RWPE1 (cell line): ENCODE measurements at regions not wholly inside any gene's neighbourhood (a gene's known extent, or its start where the extent isn't known, plus 50 kb on each side); places are given as distances from the start of the nearest gene placed in this dataset.
A peak's percentile ranks its signal among the peaks of the same experiment; 100 is the strongest.

Experiments used
- CTCF ChIA-PET: fragments of 350-600 bp; sonication (Branson Sonifier 250); formaldehyde crosslinking; extraction: SDS; loops from one replicate; lab custom pipeline; 2021; lab: Yijun Ruan, JAX
- POLR2A ChIA-PET: fragments of 400-600 bp; formaldehyde crosslinking; extraction: SDS; loops from one replicate; lab custom pipeline; 2020; ENCODE audit warnings: antibody characterized with exemption; ENCODE audit not compliant: low non-redundant PET; lab: Yijun Ruan, JAX
- DNase-seq: peaks from one replicate; pipeline ENCODE4 v3.0.0; 2012; ENCODE audit warnings: low spot score
- H3K27ac ChIP-seq: fragments of 450-650 bp; 2 replicates; pipeline ENCODE4 v1.5.1; 2017
- TF ChIP-seq, protein P1 (sequence below): fragments of 450-650 bp; conservative IDR thresholded peaks from 2 replicates; pipeline ENCODE4 v1.5.1; 2017; ENCODE audit warnings: low read depth, mild to moderate bottlenecking

DNA sequence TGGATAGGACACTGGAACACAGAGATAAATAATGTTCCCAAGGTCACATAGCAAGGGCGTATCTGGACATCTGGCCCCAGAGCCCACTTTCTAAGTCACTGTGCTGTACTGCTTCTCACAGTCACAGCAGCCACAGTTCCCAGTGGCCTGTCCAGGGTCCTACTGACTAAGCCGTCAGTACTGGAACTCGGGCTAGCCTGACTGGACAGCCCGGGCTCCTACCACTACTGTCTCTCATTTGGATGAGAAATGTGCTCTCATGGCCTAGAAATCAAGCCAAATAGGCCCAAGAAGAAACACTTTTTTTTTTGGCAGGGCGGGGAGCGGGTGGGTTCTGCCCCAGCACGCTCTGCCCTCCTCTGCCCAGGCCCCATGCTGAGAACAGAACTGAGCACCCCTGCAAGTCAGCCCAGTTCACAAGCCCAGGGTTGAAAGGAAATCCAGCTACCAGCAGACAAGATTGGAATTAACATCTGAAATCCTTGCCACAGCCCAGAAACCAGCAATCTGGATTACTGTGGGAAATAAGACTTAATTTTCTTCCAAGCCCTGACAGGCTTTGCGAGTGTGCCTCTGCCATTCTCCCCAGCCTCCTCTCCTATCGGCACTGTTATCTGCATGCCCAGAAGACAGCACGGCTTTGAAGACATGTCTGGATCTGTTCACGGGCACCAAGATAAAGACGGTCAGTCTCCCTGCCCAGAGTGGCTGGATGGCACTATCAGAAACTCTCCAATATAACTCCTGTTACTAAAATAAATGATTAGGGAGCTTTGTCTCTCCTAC, 182.9 kb upstream of the NCAM1 start:
- no peak overlapping the region; the same call in 1 of the 2 replicates for H3K27ac ChIP-seq
- DNase-seq, result no peak
- TF ChIP-seq, protein P1, sequence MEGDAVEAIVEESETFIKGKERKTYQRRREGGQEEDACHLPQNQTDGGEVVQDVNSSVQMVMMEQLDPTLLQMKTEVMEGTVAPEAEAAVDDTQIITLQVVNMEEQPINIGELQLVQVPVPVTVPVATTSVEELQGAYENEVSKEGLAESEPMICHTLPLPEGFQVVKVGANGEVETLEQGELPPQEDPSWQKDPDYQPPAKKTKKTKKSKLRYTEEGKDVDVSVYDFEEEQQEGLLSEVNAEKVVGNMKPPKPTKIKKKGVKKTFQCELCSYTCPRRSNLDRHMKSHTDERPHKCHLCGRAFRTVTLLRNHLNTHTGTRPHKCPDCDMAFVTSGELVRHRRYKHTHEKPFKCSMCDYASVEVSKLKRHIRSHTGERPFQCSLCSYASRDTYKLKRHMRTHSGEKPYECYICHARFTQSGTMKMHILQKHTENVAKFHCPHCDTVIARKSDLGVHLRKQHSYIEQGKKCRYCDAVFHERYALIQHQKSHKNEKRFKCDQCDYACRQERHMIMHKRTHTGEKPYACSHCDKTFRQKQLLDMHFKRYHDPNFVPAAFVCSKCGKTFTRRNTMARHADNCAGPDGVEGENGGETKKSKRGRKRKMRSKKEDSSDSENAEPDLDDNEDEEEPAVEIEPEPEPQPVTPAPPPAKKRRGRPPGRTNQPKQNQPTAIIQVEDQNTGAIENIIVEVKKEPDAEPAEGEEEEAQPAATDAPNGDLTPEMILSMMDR, result no peak
- ChIA-PET CTCF (interaction anchor here (0.6 kb wide), 1 partner anchor 303 kb away, joined by 4 read pairs; no protein-coding TSS in a partner anchor), POLR2A (no interaction called here)

DNA sequence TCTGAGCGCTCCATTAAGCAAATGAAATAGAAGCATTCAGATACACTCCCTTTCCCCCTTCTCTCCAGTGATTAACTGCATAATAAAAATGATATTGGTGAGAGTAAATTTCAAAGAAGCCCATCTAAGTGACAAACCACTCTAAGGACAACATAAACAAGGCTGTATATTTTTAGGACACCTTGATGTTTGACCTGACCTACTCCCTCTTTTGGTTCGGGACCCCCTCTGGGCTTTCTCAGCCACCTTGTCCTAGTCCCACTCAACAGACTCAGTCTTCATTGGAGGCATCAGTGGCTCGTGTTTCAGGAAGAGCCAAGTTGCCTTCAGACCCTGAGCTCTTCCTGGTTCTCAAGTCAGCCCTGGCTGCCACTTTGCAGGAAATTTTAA, 182.3 kb upstream of the NCAM1 start:
- H3K27ac ChIP-seq, result no peak overlapping the region
- TF ChIP-seq, protein P1, result no peak
- no peak for DNase-seq
- CTCF ChIA-PET, result no interaction called here
- POLR2A ChIA-PET, result no interaction called here

DNA sequence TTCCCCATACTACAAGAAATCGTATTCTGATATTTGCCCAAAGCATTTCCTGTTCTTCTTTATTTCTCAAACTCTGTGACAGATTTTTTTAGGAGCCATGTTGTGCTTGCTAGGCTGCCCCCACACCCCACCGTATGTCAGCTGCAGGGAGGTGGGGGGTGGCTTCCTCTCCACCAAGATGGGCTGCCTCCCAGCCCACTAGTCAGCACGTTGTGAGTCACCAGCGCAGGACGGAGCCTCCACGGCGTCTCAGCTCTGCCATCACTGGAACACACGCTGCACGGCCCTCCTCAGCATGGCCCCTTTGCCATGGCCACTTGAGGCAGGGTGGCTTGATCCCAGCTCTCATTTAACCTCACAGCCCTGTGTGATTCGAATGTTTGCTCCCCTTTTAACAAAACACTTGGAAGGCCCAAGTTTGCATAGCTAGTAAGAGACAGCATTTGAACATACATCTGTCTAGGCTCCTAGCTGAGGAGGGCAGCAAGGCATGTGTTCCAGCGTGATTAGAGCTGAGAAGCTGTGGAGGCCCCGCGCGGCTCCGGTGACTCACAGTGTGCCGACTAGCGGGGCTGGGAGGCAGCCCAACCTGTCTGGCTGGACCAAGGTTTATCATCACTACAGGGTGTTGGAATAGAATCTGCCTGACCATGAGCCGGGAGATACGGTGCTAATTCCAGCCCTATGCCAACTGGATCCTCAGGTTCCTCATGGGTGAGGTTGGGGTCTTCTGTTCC, 180.7 kb upstream of the NCAM1 start:
- peak; percentile 76 for DNase-seq
- POLR2A ChIA-PET, result no interaction called here
- CTCF ChIA-PET, result interaction anchor here (0.6 kb wide), 1 partner anchor 509 kb away, joined by 3 read pairs; no protein-coding TSS in a partner anchor
- H3K27ac ChIP-seq, result no peak overlapping the region
- TF ChIP-seq, protein P1, result no peak

DNA sequence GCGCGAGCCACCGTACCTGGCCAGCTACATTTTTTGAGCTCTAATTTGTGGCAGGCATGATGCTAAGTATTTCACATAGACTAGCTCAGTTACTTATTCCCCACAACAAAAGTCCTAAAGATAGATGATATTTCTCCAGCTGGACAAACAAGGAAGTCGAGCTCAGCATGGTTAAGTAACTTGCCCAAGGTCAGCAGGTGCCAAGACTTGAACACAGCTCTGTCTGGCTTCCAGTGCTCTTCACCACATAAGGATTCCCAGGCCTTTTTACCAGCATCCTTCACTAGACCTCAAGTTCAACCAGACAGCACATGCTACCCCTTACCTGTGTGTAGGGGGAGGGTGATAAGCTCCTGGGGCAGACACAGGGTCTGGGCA, 177.3 kb upstream of the NCAM1 start:
- no peak for DNase-seq
- POLR2A ChIA-PET, result no interaction called here
- TF ChIP-seq, protein P1, result no peak
- no peak overlapping the region for H3K27ac ChIP-seq
- CTCF ChIA-PET, result interaction anchor here (0.6 to 1.4 kb wide), 3 partner anchors 196 to 506 kb away, joined by 3 to 4 read pairs (median 4); no protein-coding TSS in a partner anchor

DNA sequence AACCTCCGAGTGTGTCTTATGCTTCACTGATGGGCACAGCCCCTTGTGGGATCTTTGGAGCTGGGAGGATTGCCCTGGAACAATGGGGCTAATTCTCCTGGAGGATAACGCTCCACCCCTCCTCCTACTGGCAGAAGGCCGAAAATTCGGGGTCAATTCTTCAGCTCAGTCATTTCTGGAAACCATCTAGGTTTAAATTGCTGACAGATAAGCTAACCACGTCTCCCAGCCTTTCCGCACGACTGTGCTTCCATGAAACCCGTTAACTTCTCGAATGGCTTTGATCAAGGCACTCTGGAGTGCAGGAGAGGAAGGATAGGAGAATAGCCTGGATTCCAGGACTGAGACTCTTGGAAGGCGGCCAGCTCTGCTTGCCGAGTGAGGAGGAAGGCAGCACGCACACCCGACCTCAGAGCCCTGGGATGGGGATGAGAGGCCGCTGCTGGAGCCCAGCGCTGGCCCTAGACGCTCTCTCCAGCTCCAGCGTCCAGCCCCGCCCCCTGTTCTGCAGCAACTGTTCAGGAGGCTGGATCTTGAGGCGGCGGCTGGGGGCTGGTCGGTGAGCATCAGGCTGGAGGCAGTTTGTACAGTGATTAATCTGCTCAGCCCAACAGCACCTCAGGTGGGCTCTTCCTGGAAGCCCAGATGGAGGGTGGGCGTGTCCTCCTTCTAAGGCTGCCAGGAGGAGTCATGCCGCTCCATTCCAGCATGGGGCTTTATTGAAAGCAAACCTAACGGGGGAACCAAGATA, 176.7 kb upstream of the NCAM1 start:
- no peak for DNase-seq
- CTCF ChIA-PET, result interaction anchor here (0.8 kb wide), 1 partner anchor 506 kb away, joined by 4 read pairs; no protein-coding TSS in a partner anchor
- TF ChIP-seq, protein P1, result no peak
- H3K27ac ChIP-seq, result no peak overlapping the region
- POLR2A ChIA-PET, result no interaction called here

DNA sequence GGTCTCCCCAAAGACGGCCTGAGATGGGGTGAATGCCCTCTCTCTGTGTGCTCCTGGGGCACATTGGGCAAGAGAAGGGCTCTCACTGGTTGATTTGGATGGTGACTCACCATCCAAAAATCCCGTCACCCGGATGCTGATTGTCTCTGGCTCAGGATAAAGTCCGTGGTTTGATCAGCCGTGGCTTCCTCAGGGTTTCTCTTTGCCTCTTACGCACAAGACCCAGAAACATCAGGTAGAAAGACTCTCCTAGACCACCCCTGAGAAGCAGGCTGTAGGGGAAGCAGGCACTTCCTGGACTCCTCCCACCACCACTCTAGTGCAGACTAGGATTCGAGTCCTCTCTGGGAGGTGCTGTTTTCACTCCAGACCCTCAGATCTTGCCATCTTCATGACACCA, 176.1 kb upstream of the NCAM1 start:
- peak; percentile 19 for DNase-seq
- TF ChIP-seq, protein P1, result no peak
- ChIA-PET POLR2A (no interaction called here), CTCF (no interaction called here)
- no peak overlapping the region for H3K27ac ChIP-seq
